Midbrain (tissue), 1 donor: ENCODE measurements at regions not wholly inside any gene's neighbourhood (a gene's known extent, or its start where the extent isn't known, plus 50 kb on each side); places are given as distances from the start of the nearest gene placed in this dataset.
"Not testable (repeated sequence)": the region's sequence is repeated elsewhere in the genome, so short reads cannot be mapped to it uniquely, and the experiment has no call there.

Experiments used
- DNase-seq: peaks from one replicate; lab custom pipeline; 2025; lab: John Stamatoyannopoulos, UW

DNA sequence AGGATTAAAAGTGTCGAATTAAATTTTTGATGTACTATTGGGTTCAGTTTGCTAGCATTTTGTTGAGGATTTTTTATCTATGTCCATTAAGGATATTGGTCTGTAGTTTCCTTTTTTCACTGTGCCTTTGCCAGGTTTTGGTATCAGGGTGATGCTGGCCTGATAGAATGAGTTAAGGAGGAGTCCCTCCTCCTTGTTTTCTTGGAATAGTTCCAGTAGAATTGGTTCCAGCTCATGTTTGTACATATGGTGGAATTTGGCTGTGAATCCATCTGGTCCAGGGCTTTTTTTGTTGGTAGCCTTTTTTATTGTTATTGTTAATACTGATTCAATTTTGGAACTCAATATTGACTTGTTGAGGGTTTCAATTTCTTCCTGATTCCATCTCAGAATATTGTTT lies 141.8 kb downstream of the SIM1 start:
- no peak for DNase-seq

GRCh38 chr6:100320686-100321085 lies 144.0 kb downstream of the SIM1 start:
- DNase-seq = no peak

GRCh38 chr6:100317031-100317430 lies 147.7 kb downstream of the SIM1 start:
- DNase-seq = no peak

- DNase-seq = no peak
Observed at GRCh38 chr6:100314186-100314585, 150.5 kb downstream of the SIM1 start.

- no peak for DNase-seq
Observed at GRCh38 chr6:100311707-100312251, 152.9 kb downstream of the SIM1 start.

- DNase-seq = no peak
Observed at GRCh38 chr6:100309174-100309573, 155.5 kb downstream of the SIM1 start.

- DNase-seq = no peak
Observed at GRCh38 chr6:100307561-100307960, 157.2 kb downstream of the SIM1 start.

GRCh38 chr6:100305209-100305869 lies 159.4 kb downstream of the SIM1 start:
- no peak for DNase-seq

DNA sequence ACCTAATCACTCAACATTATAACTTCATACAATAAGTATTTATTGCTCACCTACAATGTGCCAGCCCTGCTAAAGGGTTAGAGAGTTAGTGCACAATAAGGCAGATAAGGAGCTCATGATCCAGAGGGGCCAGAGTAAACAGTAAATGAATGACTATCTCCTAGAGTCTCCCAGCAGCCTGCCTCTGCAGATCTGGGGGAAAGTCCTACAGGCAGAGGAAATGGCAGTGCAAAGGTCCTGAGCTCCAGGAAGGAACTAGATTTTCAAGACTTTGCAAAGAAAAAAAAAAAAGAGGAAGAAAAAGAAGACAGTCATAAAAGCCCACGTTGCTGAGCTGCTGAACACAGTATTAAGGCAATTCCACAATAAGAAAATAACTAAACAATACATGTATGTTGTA lies 160.1 kb downstream of the SIM1 start:
- no peak for DNase-seq

DNA sequence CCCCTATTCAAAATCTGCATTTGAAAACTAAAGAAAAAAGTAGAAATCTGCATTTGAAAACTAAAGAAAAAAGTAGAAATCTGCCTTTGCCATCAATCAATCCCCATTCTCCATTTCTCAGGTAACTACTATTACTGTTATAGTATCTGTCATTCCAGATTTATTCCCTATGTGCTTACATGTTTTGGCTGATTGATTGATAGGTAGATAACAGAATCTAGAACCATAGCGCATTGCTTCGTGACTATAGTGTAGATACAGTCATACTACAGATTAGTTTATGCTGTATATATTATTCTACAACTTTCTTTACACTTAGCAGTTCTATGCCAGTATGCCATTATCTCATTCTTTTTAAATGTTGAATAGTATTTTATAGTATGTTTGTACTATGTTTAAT lies 163.0 kb downstream of the SIM1 start:
- DNase-seq = no peak

DNA sequence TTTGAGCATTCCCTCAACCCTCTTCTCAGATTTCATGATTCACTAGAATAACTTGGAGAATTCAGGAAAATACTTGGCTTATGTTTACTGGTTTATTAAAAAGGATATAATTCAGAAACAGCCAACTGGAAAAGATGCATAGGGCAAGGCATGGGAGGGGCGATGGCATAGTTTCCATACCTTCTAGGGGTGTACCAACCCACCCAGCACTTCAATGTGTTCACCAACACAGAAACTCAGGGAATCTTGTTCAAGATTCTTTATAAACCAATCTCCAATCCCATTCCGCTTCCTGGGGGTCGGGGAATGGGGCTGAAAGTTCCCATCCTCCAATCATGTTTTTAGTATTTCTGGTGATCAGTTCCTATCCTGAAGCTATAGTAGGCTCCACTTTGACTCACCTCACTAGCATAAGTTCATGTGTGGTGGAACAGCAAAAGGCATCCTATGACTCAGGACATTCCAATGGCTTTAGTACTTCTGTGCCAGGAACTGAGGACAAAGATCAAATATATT lies 164.4 kb downstream of the SIM1 start:
- DNase-seq = no peak

GRCh38 chr6:100296810-100297544 lies 167.7 kb downstream of the SIM1 start:
- DNase-seq = no peak

DNA sequence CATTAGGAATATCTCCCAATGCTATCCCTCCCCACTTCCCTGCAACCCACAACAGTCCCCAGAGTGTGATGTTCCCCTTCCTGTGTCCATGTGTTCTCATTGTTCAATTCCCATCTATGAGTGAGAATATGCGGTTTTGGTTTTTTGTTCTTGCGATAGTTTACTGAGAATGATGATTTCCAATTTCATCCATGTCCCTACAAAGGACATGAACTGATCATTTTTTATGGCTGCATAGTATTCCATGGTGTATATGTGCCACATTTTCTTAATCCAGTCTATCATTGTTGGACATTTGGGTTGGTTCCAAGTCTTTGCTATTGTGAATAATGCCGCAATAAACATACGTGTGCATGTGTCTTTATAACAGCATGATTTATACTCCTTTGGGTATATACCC lies 169.5 kb downstream of the SIM1 start:
- not testable (repeated sequence) for DNase-seq

- no peak for DNase-seq
Observed at GRCh38 chr6:100289285-100289684, 175.4 kb downstream of the SIM1 start.

GRCh38 chr6:100288311-100288710 lies 176.4 kb downstream of the SIM1 start:
- DNase-seq = no peak

GRCh38 chr6:100283285-100283684 lies 181.4 kb downstream of the SIM1 start:
- no peak for DNase-seq

GRCh38 chr6:100281471-100281901 lies 183.2 kb downstream of the SIM1 start:
- DNase-seq = no peak

- no peak for DNase-seq
Observed at GRCh38 chr6:100276311-100277057, 188.2 kb downstream of the SIM1 start.

DNA sequence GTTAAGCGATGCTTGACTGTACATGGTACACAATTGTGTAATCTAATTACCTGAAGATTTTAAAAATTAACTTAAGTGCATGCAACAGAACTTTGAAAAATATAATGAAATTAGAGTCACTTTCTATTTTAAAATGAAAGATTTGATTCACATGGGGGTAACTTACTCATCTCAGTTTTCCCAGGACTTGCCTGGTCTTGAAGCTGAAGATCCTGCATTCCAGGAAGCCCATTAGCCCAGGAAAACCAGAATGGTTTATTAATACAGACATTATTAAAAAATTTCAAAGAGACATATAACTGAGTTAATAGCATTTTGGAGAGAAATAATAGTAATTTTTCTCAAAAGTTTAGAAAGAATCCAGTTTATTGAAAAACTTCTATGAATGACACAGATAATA lies 190.6 kb downstream of the SIM1 start:
- DNase-seq = no peak

DNA sequence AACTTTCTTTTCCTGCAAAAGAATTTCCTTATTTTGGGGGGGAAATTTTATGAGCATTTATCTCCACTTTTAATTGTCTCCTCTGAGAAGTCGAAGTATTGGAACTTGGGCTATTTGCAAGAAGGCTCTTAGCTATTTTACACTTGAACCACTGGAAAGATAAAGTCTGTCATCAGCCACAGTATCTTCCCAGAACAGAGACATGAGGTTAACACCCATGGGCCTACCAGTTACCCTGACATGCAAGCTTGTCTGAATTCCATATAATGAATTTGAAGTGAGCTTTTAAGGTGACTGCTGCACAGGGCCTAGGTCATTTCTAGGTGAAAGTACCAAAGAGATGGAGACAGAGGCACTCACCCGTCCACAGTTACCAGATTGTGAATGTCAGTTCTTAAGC lies 193.1 kb downstream of the SIM1 start:
- DNase-seq = no peak

DNA sequence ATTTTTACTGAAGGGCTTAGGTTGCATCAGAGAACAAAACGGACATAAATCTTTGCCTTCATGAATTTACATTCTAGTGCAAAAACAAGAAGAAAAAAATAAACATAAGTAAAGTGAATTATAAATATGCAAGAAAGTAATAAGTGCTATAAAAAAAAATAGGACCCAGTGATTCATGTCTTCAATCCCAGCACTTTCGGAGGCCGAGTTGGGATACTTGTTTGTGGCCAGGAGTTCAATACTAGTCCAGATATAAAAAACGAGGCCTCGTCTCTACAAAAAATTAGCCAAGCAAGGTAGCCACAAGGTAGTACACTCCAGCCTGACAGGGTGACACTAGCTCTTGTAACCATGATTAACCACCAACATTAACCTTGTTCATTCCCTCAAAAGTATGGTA lies 193.5 kb downstream of the SIM1 start:
- DNase-seq = no peak

GRCh38 chr6:100269189-100269588 lies 195.5 kb downstream of the SIM1 start:
- no peak for DNase-seq

- DNase-seq = no peak
Observed at GRCh38 chr6:100268326-100268725, 196.4 kb downstream of the SIM1 start.
